B cell (primary cell): ENCODE measurements at regions not wholly inside any gene's neighbourhood (a gene's known extent, or its start where the extent isn't known, plus 50 kb on each side); places are given as distances from the start of the nearest gene placed in this dataset.

Experiments
- ATAC-seq: fragments of 200-7000 bp; cut with Tn5 transposase; one replicate; pipeline ENCODE4 v1.10.0; 2021; ENCODE audit warnings: low read depth, mild to moderate bottlenecking, moderate number of reproducible peaks, moderate library complexity
- CTCF ChIA-PET: fragments of 350-600 bp; sonication (Branson Sonifier 250); formaldehyde crosslinking; loops from one replicate; lab custom pipeline; 2021; ENCODE audit warnings: antibody characterized with exemption, inconsistent platforms; lab: Charles Lee
- POLR2A ChIA-PET: fragments of 350-600 bp; sonication (Branson Sonifier 250); formaldehyde crosslinking; loops from one replicate; lab custom pipeline; 2021; ENCODE audit warnings: antibody characterized with exemption; lab: Charles Lee
- DNase-seq: peaks from one replicate; pipeline ENCODE4 v3.0.0; 2013
- H2AFZ ChIP-seq: 2 replicates; pipeline ENCODE4 v1.6.1; 2012; ENCODE audit warnings: mild to moderate bottlenecking, low read depth, low read length; ENCODE audit not compliant: insufficient read depth, poor library complexity, severe bottlenecking
- H3K27ac ChIP-seq, 2 donors: 1 replicate in 1 of 2; 2 replicates in 1 of 2; pipeline ENCODE4 v1.5.1; 2012 to 2013; ENCODE audit warnings: low read length in 2 of 2, mild to moderate bottlenecking in 2 of 2, moderate library complexity in 1 of 2
- H3K27me3 ChIP-seq, 4 experiments: fragments of 200-600 bp in 1 of 4; sonication (generic) in 1 of 4; replicated peaks in 1 of 4; 1 replicate in 2 of 4; 2 replicates in 2 of 4; pipeline versions ENCODE4 v1.6.1 to v1.7.0; 2013 to 2016; ENCODE audit warnings: low read length in 3 of 4, mild to moderate bottlenecking in 2 of 4, mixed read lengths in 1 of 4, moderate library complexity in 1 of 4; ENCODE audit not compliant: insufficient read depth in 4 of 4, control insufficient read depth in 3 of 4; ENCODE audit errors: control extremely low read depth in 1 of 4
- H3K36me3 ChIP-seq, 2 experiments: replicated peaks in 1 of 2; 1 replicate in 1 of 2; 2 replicates in 1 of 2; pipeline versions ENCODE4 v1.6.1 to v1.7.1; 2013; ENCODE audit warnings: low read length in 1 of 2; ENCODE audit not compliant: insufficient read depth in 2 of 2, control insufficient read depth in 1 of 2; ENCODE audit errors: control extremely low read depth in 1 of 2, extremely low read depth in 1 of 2
- H3K4me1 ChIP-seq, 2 donors: fragments of 200-600 bp in 1 of 2; sonication (generic) in 1 of 2; 1 replicate in 1 of 2; 2 replicates in 1 of 2; pipeline versions ENCODE4 v1.5.1 to v1.6.1; 2013 to 2017; ENCODE audit warnings: low read length in 2 of 2; ENCODE audit not compliant: control insufficient read depth in 2 of 2, insufficient read depth in 2 of 2
- H3K4me2 ChIP-seq: replicated peaks from 2 replicates; pipeline ENCODE3; 2012; ENCODE audit warnings: mild to moderate bottlenecking, low read depth, low read length; ENCODE audit not compliant: poor library complexity, severe bottlenecking
- H3K4me3 ChIP-seq, 5 experiments: fragments of 200-600 bp in 1 of 5; sonication (generic) in 1 of 5; 1 replicate in 3 of 5; 2 replicates in 2 of 5; pipeline versions ENCODE4 v1.5.1 to v1.7.0; 2011 to 2016; ENCODE audit warnings: low read length in 4 of 5, mild to moderate bottlenecking in 4 of 5, low read depth in 2 of 5, control low read depth in 1 of 5, moderate library complexity in 1 of 5; ENCODE audit not compliant: insufficient read depth in 1 of 5; ENCODE audit errors: control extremely low read depth in 1 of 5, extremely low read depth in 1 of 5
- H3K79me2 ChIP-seq: fragments of 200-600 bp; sonication (generic); one replicate; pipeline ENCODE4 v1.6.0; 2016; ENCODE audit warnings: low read length; ENCODE audit not compliant: control insufficient read depth, insufficient read depth
- H3K9ac ChIP-seq: fragments of 200-600 bp; sonication (generic); 2 replicates; pipeline ENCODE4 v1.6.1; 2017; ENCODE audit warnings: mild to moderate bottlenecking, low read length, moderate library complexity
- H3K9me3 ChIP-seq, 3 donors: one replicate each; pipeline versions ENCODE4 v1.6.1 to v1.7.1; 2013; ENCODE audit warnings: low read length in 2 of 3; ENCODE audit not compliant: control insufficient read depth in 2 of 3, insufficient read depth in 1 of 3; ENCODE audit errors: control extremely low read depth in 1 of 3
- H4K20me1 ChIP-seq: 2 replicates; pipeline ENCODE4 v1.6.0; 2012; ENCODE audit warnings: mild to moderate bottlenecking, low read length; ENCODE audit not compliant: insufficient read depth, control insufficient read depth, poor library complexity, severe bottlenecking
- H3K27ac Mint-ChIP-seq: one replicate; pipeline ENCODE4 v1.8.0; 2021; ENCODE audit warnings: mixed read lengths
- H3K27me3 Mint-ChIP-seq: one replicate; pipeline ENCODE4 v1.8.0; 2021; ENCODE audit warnings: mixed read lengths
- H3K4me1 Mint-ChIP-seq: one replicate; pipeline ENCODE4 v1.8.0; 2021; ENCODE audit warnings: mixed read lengths
- H3K4me3 Mint-ChIP-seq: one replicate; pipeline ENCODE4 v1.8.0; 2021; ENCODE audit warnings: mixed read lengths
- H3K9me3 Mint-ChIP-seq: one replicate; pipeline ENCODE4 v1.8.0; 2022; ENCODE audit warnings: mixed read lengths; ENCODE audit not compliant: insufficient read depth
- CTCF ChIP-seq: fragments of 200-600 bp; IDR thresholded peaks from one replicate; pipeline ENCODE4 v1.8.0; 2022; ENCODE audit warnings: antibody characterized with exemption, mild to moderate bottlenecking
- EZH2 ChIP-seq: IDR thresholded peaks from 2 replicates; pipeline ENCODE4 v1.6.1; 2012; ENCODE audit warnings: borderline replicate concordance, low read depth, mild to moderate bottlenecking, moderate library complexity, low read length; ENCODE audit not compliant: insufficient read depth, poor library complexity, severe bottlenecking
- WGBS: methylation state at CpG from one replicate; pipeline ENCODE4 v1.1.5; 2013; ENCODE audit warnings: missing lambda C conversion rate; ENCODE audit not compliant: insufficient coverage; 5-methylcytosine and 5-hydroxymethylcytosine counted together
- intact Hi-C: fragments of 100-400 bp; cut with micrococcal nuclease; formaldehyde crosslinking; loops from one replicate; pipeline ENCODE4 v1.10.0; 2022

- ChIA-PET CTCF (no interaction called here), POLR2A (no interaction called here)
- H3K27ac Mint-ChIP-seq, result no peak overlapping the region
- DNase-seq (no peak), ATAC-seq (no peak)
- no peak overlapping the region for H3K4me2 ChIP-seq
- no peak for TF ChIP-seq CTCF
- TF ChIP-seq EZH2, result no peak
- no peaks in the 10 kb centered on the region for H3K9me3 ChIP-seq
- H3K4me1 Mint-ChIP-seq, result peaks cover 18% of the 10 kb centered on the region
- no peaks in the 10 kb centered on the region for H3K27me3 ChIP-seq
- H3K4me3 Mint-ChIP-seq, result no peak overlapping the region
- intact Hi-C loops, result loop anchor here (10.0 kb wide), 1 partner anchor 550 kb away; no protein-coding TSS in a partner anchor
- WGBS, result 100% methylated on average over 1 of the region's 7 CpGs
- no peaks in the 10 kb centered on the region for H3K9me3 Mint-ChIP-seq
- H3K27me3 Mint-ChIP-seq, result no peaks in the 10 kb centered on the region
- peaks cover 16 to 19% of the 10 kb centered on the region in 2 donors for H3K4me1 ChIP-seq
- no peaks in the 10 kb centered on the region for H4K20me1 ChIP-seq
- no peak overlapping the region for H3K9ac ChIP-seq
- no peak overlapping the region for H3K27ac ChIP-seq
- H3K79me2 ChIP-seq, result no peaks in the 10 kb centered on the region
- H3K36me3 ChIP-seq, result no peaks in the 10 kb centered on the region
- H3K4me3 ChIP-seq, result no peak overlapping the region
- no peak overlapping the region for H2AFZ ChIP-seq
Measured at GRCh38 chr5:89724379-89725095, 685.0 kb downstream of the CETN3 start.

GRCh38 chr5:89723907-89724306 lies 685.6 kb downstream of the CETN3 start:
- no peaks in the 10 kb centered on the region for H3K9me3 Mint-ChIP-seq
- no peak for TF ChIP-seq EZH2
- no peak for TF ChIP-seq CTCF
- no peak overlapping the region for H3K27ac ChIP-seq
- no peaks in the 10 kb centered on the region for H4K20me1 ChIP-seq
- H3K9ac ChIP-seq, result no peak overlapping the region
- H3K27me3 ChIP-seq, result no peaks in the 10 kb centered on the region
- peaks cover 10 to 13% of the 10 kb centered on the region in 2 donors for H3K4me1 ChIP-seq
- H3K27ac Mint-ChIP-seq, result no peak overlapping the region
- intact Hi-C loops, result loop anchor here (10.0 kb wide), 1 partner anchor 549 kb away; no protein-coding TSS in a partner anchor
- no peak overlapping the region for H2AFZ ChIP-seq
- no peak overlapping the region for H3K4me3 Mint-ChIP-seq
- no peaks in the 10 kb centered on the region for H3K27me3 Mint-ChIP-seq
- H3K4me2 ChIP-seq, result no peak overlapping the region
- no CpG with 5 or more reads among the region's 2 CpGs for WGBS
- no peaks in the 10 kb centered on the region for H3K9me3 ChIP-seq
- CTCF ChIA-PET, result interaction anchor here (0.6 kb wide), 1 partner anchor 1238 kb away, joined by 3 read pairs; no protein-coding TSS in a partner anchor
- DNase-seq, result no peak
- peaks cover 11% of the 10 kb centered on the region for H3K4me1 Mint-ChIP-seq
- ATAC-seq, result no peak
- H3K36me3 ChIP-seq, result no peaks in the 10 kb centered on the region
- no peak overlapping the region for H3K4me3 ChIP-seq
- H3K79me2 ChIP-seq, result no peaks in the 10 kb centered on the region
- POLR2A ChIA-PET, result no interaction called here
